ENCODE measurements at regions not wholly inside any gene's neighbourhood (a gene's known extent, or its start where the extent isn't known, plus 50 kb on each side); places are given as distances from the start of the nearest gene placed in this dataset.

GRCh38 chr3:187880441-187880840 lies 135.2 kb upstream of the BCL6 start:
- Histone ChIP-seq H3K9me3 (ENCODE audit: control insufficient read depth, insufficient read depth, low read length) (no peaks in the 10 kb centered on the region), H3K9me1 (ENCODE audit: insufficient read depth, low read length) (no peaks in the 10 kb centered on the region), H2BK120ac (ENCODE audit: low read depth, low read length) (no peak overlapping the region), H3K27me3 (ENCODE audit: control insufficient read depth, insufficient read depth, low read length) (no peaks in the 10 kb centered on the region), H3K56ac (ENCODE audit: extremely low read depth, insufficient read depth, low read length) (no peak overlapping the region), H3K23ac (ENCODE audit: low read depth, low read length) (no peak overlapping the region), H3K4ac (ENCODE audit: low read depth, low read length) (no peak overlapping the region), H3K14ac (replicated peaks; ENCODE audit: low read depth, low read length) (no peak overlapping the region), H2AFZ (replicated peaks; ENCODE audit: low read length, poor library complexity) (no peak overlapping the region), H3K18ac (ENCODE audit: low read depth, low read length) (no peak overlapping the region), H2BK15ac (ENCODE audit: low read depth, low read length) (no peak overlapping the region), H4K20me1 (ENCODE audit: insufficient read depth, low read length) (no peaks in the 10 kb centered on the region), H2AK5ac (ENCODE audit: low read depth, low read length) (no peak overlapping the region), H4K8ac (ENCODE audit: low read depth in 2 of 2, low read length in 2 of 2) (no peak overlapping the region), H2BK20ac (ENCODE audit: low read depth, low read length) (no peak overlapping the region), H3K9ac (ENCODE audit: low read depth, low read length) (no peak overlapping the region), H3K4me3 (ENCODE audit: insufficient read depth, low read depth, low read length) (no peak overlapping the region), H3K79me1 (ENCODE audit: low read depth in 1 of 2, low read length in 2 of 2) (no peaks in the 10 kb centered on the region), H3K4me1 (ENCODE audit: control insufficient read depth, insufficient read depth, low read length) (peaks cover 3% of the 10 kb centered on the region; the same call in 1 of the 2 replicates), H3K4me2 (ENCODE audit: low read depth, low read length) (no peak overlapping the region), H4K5ac (ENCODE audit: low read depth, low read length) (no peak overlapping the region), H2AK9ac (replicated peaks; ENCODE audit: low read depth, low read length, poor library complexity) (no peak overlapping the region), H3K27ac (ENCODE audit: insufficient read depth, low read length) (no peak overlapping the region), H4K91ac (ENCODE audit: insufficient read depth, low read depth, low read length) (no peak overlapping the region), H2BK5ac (ENCODE audit: low read depth, low read length, poor library complexity, severe bottlenecking) (no peak overlapping the region), H3K36me3 (ENCODE audit: control insufficient read depth, insufficient read depth, low read length) (no peaks in the 10 kb centered on the region)
- ATAC-seq (ENCODE audit: low read depth) (no peak; the same call in 1 of the 2 replicates), DNase-seq (peak; percentile 30)
- BruUV-seq (replicated peaks): no TSS peak
- intact Hi-C loops (cut with micrococcal nuclease) (no loop called here), in situ Hi-C loops (cut with MboI; ENCODE audit: low sequenced_read_pairs) (no loop called here), dilution Hi-C loops (cut with HindIII; ENCODE audit: low sequenced_read_pairs, unreplicated experiment) (no loop called here)
- WGBS, 2 experiments (ENCODE audit: extremely low coverage in 2 of 2, insufficient read length in 1 of 2): no CpG with 5 or more reads among the region's 1 CpG
- POLR2A ChIA-PET (ENCODE audit: unreplicated experiment): no interaction called here
- no peak for TF ChIP-seq CHD1 (IDR thresholded peaks at IDR 0.05; ENCODE audit: low read depth, low read length)
- no peak for TF ChIP-seq CTCF (conservative IDR thresholded peaks at IDR 0.05; ENCODE audit: low read depth, low read length)
- CTCF ChIA-PET: interaction anchor here (0.6 kb wide), 1 partner anchor 38 kb away, joined by 3 read pairs; no protein-coding TSS in a partner anchor

All from IMR-90 (cell line).